AG04449 (cell line): ENCODE measurements at regions not wholly inside any gene's neighbourhood (a gene's known extent, or its start where the extent isn't known, plus 50 kb on each side); places are given as distances from the start of the nearest gene placed in this dataset.

Source experiments
- CTCF ChIA-PET: fragments of 350-600 bp; formaldehyde crosslinking; extraction: SDS; loops from one replicate; lab custom pipeline; 2021; ENCODE audit warnings: antibody characterized with exemption; lab: Yijun Ruan, JAX
- POLR2A ChIA-PET: fragments of 400-600, 350-600 bp; formaldehyde crosslinking; extraction: SDS; loops from one replicate; lab custom pipeline; 2020; ENCODE audit warnings: antibody characterized with exemption, inconsistent platforms; lab: Yijun Ruan, JAX
- DNase-seq: peaks from one replicate; pipeline ENCODE4 v3.0.0-alpha.2; 2010; ENCODE audit warnings: low read depth, low spot score
- H3K4me3 ChIP-seq: 2 replicates; pipeline ENCODE4 v1.5.1; 2011; ENCODE audit warnings: low read depth, mild to moderate bottlenecking, control low read depth, low read length
- CTCF ChIP-seq: IDR thresholded peaks from one replicate; pipeline ENCODE4 v1.5.1; 2011; ENCODE audit warnings: mild to moderate bottlenecking, moderate library complexity, low read length, control low read depth, inconsistent platforms; ENCODE audit not compliant: insufficient read depth; ENCODE audit errors: missing control alignments

DNA sequence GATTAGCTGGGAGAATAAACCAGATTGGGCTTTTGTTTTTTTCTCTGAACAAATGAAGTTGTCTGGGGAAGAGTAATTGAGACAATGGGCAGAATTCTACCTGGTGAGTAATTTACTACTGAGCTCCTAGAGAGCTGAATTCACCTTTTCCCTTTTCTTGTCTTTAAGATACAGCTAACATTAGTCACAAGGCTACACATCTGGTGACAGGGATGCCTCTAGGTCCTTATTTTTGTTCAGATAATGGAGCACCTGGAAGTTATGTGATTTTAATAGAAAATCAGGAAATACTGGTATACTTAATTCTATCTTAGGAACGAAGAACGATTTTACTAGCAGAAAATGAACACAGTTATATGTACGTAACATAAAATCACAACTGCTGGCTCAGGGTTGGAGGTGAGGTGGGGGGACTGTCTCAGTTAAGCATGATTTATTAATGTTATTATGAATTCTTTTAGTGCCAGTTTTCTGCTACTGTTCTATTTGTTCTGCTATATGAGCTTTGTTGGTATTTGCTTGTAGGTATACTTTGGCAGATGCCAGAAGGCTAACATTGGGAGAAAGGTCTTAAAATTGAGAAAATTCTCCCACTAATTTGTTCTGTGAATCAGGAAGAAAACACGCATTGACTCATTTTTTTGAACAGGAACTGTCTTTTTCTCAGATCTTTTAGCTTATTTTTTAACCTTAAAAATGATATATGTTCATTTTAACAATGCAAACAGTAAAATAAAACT is 482.7 kb upstream of the RGS6 start:
- no peak for DNase-seq
- CTCF ChIA-PET = interaction anchor here (1.2 to 2.0 kb wide), 2 partner anchors 9 to 29 kb away, joined by 3 to 4 read pairs; no protein-coding TSS in a partner anchor
- POLR2A ChIA-PET = interaction anchor here (0.7 to 1.3 kb wide), 2 partner anchors 95 to 262 kb away, joined by 4 to 8 read pairs; no protein-coding TSS in a partner anchor

GRCh38 chr14:71451501-71451900 is 480.7 kb upstream of the RGS6 start:
- CTCF ChIA-PET = interaction anchor here (2.0 kb wide), 1 partner anchor 27 kb away, joined by 4 read pairs; no protein-coding TSS in a partner anchor
- no peak for DNase-seq
- POLR2A ChIA-PET = no interaction called here
- no peak overlapping the region for H3K4me3 ChIP-seq
- no peak for TF ChIP-seq CTCF

More for the DNA sequence above, 482.7 kb upstream of the RGS6 start:
- no peak for TF ChIP-seq CTCF
- no peak overlapping the region for H3K4me3 ChIP-seq

GRCh38 chr14:71452539-71452938 is 479.7 kb upstream of the RGS6 start:
- ChIA-PET POLR2A (no interaction called here), CTCF (no interaction called here)
- no peak for DNase-seq
- TF ChIP-seq CTCF = no peak
- H3K4me3 ChIP-seq = no peak overlapping the region

DNA sequence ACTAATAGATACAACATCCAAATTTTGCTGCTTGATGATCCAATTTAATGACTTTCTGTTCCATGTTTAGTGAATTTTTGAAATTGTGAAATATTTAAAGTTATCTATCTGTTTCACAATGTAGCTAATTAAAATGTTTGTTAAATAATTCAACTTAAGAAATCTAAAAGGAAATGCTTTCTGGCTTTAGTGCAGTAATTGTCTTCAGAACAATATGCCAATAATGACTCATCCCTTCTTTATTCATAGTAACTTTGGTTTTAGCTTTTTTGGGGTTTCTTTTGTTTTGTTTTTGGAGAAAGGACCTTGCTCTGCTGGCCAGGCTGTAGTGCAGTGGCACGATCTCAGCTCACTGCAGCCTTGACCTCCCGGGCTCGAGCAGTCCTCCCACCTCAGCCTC is 479.2 kb upstream of the RGS6 start:
- no peak overlapping the region for H3K4me3 ChIP-seq
- DNase-seq = no peak
- ChIA-PET POLR2A (no interaction called here), CTCF (no interaction called here)
- TF ChIP-seq CTCF = no peak

GRCh38 chr14:71454010-71454409 is 478.2 kb upstream of the RGS6 start:
- no peak for DNase-seq
- H3K4me3 ChIP-seq = no peak overlapping the region
- TF ChIP-seq CTCF = no peak
- ChIA-PET CTCF (interaction anchor here (0.7 kb wide), 1 partner anchor 9 kb away, joined by 3 read pairs; no protein-coding TSS in a partner anchor), POLR2A (no interaction called here)

DNA sequence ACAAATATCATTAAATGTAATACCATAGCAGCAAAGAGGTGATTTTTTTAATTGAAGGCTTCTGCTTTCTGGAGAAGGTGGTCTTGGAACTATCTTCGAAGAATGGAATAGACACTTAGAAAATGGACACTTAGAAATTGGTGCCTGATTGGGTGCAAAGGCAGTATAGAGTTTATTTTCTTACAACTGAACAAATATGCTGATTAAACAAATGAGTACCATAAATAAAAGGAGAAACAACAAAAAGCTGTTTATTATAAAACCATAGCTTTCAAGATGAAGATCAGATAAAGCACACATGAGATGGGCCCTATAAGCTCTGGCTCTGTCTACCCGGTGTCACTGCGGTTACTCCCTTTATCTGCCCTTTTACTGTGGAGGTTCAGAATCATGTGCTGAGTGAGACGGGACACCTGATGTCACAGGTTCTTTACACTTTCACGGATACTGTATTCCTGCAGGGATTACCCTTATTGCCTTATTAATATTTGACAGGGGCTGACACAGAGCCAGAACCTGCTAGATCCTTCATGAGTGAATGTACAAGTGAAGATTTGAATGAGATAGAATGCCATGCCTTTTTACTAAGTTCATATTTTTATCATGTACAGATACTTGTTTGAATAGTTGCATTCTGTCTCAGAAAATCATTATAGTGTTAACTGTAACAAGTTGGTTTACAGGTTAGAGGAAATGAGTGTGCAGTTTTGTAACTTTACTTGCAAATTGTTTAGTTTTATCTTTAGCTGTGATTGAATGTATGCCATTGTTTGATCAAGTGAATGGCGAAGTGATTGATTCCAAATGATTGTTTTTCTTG is 477.5 kb upstream of the RGS6 start:
- ChIA-PET CTCF (interaction anchor here (0.7 kb wide), 1 partner anchor 10 kb away, joined by 3 read pairs; no protein-coding TSS in a partner anchor), POLR2A (no interaction called here)
- no peak for TF ChIP-seq CTCF
- H3K4me3 ChIP-seq = no peak overlapping the region
- DNase-seq = no peak
